ENCODE measurements at regions not wholly inside any gene's neighbourhood (a gene's known extent, or its start where the extent isn't known, plus 50 kb on each side); places are given as distances from the start of the nearest gene placed in this dataset.
"Not testable (repeated sequence)": the region's sequence is repeated elsewhere in the genome, so short reads cannot be mapped to it uniquely, and the experiment has no call there.

DNA sequence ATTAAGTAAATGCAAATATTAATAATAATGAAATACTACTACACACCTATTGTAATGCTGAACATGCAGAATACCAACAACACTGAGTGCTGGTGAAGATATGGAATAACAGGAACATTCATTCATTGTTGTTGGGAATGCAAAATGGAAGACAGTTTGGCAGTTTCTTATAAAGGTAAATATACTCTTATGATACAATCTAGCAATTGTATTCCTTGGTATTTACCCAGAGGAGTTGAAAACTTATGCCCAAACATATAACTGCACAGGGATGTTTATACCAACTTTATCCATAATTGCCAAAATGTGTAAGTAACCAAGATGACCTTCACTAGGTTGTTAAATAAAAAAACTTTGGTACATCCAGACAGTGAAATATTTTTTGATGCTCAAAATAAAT lies 636.8 kb downstream of the PRR16 start:
- no peak for DNase-seq (ENCODE audit: low read depth in 2 of 2)

DNA sequence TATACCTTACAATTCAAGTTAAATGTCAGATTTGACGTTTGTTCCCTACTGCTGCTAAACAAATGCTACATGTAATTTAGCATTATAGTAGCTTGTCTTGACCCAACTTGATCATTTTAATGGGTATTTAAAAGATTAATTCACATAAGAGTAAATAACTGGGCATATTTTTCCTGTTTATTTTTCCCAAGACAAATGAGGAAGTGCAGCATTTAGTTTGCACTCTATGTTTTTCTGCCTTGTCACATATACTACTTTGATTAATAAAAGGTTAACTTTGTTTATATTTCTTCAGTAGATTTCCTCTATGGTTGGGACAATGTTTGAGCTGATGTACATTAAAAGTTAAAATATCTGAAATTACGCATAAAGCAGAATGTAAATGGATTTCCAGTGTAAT lies 641.8 kb downstream of the PRR16 start:
- DNase-seq (ENCODE audit: low read depth in 2 of 2) = no peak

DNA sequence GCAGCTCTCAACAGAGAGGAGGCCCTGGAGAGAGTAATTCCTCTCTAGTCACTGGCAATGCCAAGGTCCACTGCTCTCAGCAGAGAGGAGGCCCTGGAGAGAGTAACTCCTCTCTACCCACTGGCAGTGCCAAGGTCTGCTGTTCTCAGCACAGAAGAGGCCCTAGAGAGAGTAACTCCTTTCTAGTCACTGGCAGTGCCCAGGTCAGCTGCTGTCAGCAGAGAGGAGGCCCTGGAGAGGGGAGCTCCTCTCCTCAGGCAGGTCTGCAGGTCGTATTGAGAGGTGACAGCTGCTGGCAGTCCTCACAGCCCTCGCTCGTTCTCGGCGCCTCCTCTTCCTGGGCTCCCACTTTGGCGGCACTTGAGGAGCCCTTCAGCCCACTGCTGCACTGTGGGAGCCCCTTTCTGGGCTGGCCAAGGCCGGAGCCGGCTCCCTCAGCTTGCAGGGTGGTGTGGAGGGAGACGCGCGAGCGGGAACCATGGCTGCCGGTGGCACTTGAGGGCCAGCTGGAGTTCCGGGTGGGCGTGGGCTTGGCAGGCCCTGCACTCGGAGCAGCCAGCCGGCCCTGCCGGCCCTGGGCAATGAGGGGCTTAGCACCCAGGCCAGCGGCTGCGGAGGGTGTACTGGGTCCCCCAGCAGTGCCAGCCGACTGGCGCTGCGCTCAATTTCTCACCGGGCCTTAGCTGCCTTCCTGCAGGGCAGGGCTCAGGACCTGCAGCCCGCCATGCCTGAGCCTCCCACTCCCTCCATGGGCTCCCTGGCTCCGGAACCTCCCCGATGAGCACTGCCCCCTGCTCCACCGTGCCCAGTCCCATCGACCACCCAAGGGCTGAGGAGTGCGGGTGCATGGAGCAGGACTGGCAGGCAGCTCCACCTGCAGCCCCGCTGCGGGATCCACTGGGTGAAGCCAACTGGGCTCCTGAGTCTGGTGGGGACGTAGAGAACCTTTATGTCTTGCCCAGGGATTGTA lies 642.9 kb downstream of the PRR16 start:
- not testable (repeated sequence) for DNase-seq (ENCODE audit: low read depth in 2 of 2)

DNA sequence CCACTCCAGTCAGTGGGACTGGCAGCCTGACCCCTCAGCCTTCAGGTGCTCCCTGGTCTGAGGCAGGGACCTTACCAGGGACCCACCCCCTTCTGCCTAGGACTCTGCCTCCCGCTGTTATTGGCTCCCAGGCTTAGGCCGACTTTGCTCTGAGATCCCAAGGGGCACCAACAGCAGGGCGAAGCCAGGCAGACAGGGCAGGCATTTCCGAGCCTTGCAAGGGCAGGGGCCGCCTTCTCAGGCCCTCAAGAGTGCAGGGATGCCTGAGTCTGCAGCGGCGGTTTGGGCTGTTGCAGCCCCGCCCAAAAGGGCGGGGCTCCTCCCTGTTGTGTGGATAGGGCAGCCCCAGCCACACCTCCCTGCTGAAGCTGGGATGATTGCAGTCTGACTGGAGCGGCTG lies 644.6 kb downstream of the PRR16 start:
- DNase-seq (ENCODE audit: low read depth in 2 of 2) = no peak

DNA sequence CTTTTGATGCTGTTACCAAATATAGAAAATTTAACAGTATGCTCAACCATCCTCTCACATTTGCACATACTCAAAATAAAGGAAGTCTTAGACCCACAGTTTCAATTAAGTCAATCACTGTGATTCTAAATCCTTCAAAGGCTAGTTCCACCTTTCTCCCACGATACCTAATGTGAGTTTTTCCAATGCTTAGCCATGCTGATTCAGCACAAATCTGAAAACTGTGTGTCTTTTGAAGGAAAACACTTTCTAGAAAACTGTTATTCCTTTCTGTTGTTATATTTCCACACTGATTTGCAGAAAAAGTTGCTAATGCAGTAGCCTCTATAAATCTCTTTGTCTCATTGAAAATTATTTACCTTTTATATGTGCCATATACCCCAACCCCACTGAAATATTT lies 645.7 kb downstream of the PRR16 start:
- DNase-seq (ENCODE audit: low read depth in 2 of 2) = no peak

DNA sequence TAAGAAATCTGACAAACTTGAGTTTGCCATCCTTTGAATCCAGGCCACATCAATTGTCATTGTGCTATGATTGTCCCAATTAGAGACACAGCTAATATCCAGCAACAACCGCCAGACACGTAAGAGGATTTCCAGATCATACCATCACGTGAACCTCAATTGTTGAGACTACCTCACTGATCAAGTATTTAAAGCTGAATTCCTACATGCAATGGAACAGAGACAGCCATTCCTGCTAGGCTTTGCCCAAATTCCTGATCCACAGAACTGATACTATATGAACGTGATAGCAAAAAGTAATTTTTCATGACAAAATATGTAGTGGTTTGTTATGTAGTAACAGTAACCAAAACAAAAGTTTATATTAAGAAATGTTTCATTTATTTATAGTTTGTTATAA lies 657.7 kb downstream of the PRR16 start:
- DNase-seq (ENCODE audit: low read depth in 2 of 2) = no peak

DNA sequence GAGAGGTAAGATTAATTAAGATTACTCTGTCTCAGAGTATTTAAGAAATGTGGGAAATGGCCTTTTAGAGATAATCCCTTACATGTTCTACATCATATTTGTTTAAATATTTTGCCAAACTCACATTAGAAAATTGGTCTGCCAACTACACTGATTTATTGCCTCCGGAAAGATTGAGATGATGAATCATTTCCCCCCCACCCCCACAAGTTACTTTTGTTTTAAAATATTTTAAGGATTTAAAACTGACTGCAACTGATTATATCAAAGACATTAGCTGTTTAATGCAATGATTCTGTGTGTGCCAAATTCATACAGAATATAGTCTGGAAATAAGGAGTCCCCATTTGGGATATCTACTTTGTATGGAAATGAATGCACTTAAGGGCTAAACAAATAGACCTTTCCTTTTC lies 674.4 kb downstream of the PRR16 start:
- no peak for DNase-seq (ENCODE audit: low read depth in 2 of 2)

DNA sequence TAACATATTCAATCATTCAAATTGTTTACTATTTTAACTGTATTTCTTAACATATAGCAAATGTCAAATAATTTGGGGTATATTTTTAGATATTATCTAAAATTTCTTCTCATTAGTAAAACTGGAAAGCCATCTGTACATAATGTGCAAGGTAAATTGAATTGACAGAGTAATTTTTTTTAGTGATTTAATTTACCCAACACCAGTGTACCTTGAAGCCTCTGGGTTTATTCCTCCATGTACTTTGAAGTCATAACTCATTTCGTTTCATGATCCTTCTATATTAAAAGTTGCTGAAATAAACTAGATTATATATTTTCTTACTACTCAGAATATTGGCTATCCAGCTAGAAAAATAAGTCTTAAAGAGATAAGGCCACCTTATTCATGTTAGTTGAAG lies 674.9 kb downstream of the PRR16 start:
- DNase-seq (ENCODE audit: low read depth in 2 of 2) = no peak

DNA sequence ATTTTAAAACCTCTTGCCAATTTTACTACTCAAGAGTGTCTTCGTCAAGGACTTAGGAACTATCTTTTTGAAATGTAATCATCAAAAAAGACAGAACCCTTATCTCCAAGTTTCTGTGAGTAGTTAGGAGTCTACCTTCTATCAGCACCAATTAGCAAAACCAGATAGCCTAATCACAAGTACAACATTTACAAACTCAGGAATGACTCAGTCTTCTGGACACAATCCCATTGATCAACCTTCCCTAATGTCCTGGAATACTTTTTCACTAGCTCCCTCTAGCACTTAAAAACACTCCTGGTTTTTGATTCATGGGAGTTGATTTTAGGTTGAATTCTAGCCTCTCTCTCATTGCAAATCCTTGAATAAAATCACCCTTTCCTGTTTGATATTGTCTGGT lies 680.7 kb downstream of the PRR16 start:
- DNase-seq (ENCODE audit: low read depth in 2 of 2) = peak; percentile 3 to 17

DNA sequence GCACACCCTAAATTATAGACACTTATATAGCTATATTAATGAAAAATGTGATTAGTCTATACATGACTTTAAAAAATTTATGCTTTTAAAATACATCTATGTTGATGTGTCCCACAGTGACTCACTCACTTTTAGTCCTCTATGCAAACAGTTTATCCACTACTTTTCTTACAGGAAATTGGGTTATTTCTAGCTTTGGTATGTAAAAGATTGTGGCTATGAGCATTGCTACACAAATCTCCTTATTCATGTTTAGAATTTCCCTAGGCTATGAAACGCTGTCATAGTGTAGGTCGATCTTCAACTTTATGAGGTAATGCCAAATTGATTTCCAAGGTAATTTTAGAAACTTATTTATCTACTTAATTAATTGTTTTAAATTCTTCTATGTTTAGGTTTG lies 687.4 kb downstream of the PRR16 start:
- no peak for DNase-seq (ENCODE audit: low read depth in 2 of 2)

DNA sequence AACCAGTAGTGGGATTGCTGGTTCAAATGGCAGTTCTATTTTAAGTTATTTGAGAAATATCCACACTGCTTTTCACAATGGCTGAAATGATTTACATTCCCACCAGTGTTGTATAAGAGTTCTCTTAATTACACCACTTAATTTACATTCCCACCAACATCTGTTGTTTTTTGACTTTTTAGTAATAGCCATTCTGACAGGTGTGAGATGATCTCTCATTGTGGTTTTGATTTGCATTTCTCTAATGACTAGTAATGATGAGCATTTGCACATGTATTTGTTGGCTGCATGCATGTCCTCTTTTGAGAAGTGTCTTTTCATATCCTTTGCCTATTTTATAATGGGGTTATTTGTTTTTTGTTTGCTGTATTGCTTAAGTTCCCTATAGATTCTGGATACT lies 688.3 kb downstream of the PRR16 start:
- DNase-seq (ENCODE audit: low read depth in 2 of 2) = no peak

DNA sequence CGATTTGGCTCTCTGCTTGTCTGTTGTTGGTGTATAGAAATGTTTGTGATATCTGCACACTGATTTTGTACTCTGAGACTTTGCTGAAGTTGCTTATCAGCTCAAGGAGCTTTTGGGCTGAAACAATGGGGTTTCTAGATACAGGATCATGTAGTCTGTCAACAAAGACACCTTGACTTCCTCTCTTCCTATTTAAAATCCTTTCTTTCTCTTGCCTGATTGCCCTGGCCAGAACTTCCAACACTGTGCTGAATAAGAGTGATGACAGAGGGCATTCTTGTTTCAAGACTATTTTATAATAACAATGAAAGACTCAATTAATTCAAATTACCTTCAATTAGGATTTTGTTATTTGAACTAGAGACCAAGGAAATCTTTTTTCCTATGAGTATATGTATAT lies 692.5 kb downstream of the PRR16 start:
- no peak for DNase-seq (ENCODE audit: low read depth in 2 of 2)

DNA sequence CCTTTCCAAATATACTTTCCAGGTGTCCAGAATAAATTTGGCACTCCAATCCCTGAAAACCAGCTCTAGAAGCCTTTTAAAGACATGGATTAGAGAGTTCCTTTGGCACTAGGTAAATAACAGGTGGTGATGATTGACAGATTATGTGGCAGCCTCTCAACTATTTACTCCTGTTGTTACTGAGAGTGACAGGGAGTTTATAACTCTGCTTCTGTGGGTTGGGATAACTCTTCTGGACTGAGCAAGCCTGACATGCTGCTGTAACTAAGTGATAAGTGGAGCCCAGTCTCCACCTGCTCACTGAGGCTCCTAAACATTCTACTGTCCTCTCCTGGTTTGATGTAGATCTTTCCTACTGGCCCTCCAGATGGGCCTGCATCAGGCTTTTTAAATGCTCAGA lies 693.2 kb upstream of the FTMT start:
- no peak for DNase-seq (ENCODE audit: low read depth in 2 of 2)

DNA sequence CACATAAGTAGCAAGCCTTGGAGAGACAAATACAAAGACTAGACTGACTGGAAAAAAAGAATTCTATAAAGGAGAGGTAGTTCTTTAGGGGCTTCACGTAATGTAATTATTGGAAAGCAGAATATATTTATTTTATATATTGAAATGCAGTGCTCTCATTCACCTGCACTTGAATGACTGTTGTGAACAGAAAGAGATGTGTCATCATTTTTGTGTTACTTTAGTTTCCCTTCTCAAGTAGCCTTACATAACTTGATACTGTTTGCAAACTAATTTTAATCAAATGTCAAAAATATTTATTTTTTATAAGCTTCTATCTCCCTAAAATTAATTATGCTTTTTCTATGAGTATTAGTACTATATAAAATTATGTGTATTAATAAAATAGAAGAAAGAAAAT lies 691.1 kb upstream of the FTMT start:
- no peak for DNase-seq (ENCODE audit: low read depth in 2 of 2)

DNA sequence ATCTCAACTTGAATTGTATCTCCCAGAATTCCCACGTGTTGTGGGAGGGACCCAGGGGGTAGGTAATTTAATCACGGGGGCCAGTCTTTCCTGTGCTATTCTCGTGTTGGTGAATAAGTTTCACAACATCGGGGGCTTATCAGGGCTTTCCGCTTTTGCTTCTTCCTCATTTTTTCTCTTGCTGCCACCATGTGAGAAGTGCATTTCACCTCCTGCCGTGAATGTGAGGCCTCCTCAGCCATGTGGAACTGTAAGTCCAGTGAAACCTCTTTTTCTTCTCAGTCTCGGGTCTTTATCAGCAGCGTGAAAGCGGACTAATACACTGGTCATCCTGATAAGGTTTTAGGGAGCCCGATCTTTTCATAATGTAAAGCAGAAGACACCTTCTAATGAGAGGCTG lies 687.0 kb upstream of the FTMT start:
- DNase-seq (ENCODE audit: low read depth in 2 of 2) = no peak

DNA sequence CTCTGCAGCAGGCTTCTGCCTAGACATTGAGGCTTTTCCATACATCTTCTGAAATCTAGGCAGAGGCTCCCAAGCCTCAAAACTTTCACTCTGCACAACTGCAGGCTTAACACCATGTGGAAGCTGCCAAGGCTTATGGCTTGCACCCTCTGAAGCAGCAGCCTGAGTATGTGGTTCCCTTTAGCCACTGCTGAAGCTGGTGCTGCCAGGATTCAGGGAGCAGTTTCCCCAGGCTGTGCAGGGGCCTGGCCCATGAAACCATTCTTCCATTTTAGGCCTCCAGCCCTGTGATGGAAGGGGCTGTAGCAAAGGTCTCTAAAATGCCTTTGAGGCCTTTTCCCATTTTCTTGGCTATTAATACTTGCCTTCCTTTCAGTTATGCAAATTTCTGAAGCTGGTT lies 680.3 kb upstream of the FTMT start:
- DNase-seq (ENCODE audit: low read depth in 2 of 2) = no peak

DNA sequence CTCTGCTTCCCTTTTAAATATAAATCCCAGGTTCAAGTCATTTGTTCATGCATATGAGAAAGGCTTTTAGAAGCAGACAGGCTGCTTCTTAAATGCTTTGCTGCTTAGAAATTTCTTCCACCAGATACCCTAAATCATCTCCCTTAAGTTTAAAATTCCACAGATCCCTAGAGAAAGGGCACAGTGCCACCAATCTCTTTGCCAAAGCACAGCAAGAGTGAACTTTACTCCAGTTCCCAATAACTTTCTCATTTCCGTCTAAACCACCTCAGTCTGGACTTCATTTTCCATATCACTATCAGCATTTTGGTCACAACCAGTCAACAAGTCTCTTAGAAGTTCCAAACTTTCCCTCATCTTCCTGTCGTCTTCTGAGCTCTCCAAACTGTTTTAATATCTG lies 679.8 kb upstream of the FTMT start:
- no peak for DNase-seq (ENCODE audit: low read depth in 2 of 2)

DNA sequence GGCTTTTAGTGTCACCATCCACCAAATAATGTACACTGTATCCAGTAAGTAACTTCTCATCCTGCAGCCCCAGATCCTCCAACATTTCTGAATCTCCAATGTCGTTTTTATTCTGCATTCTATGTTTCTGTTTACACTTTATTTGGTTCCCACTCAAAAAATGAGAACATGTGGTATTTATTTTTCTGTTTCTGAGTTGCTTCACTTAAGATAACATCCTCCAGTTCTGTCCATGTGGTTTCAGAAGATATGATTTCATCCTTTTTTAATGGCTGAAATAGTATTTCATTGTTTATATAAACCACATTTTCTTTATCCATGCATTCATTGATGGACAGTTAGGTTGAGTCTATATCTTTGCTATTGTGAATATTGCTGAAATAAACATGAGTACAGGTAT lies 677.3 kb upstream of the FTMT start:
- DNase-seq (ENCODE audit: low read depth in 2 of 2) = peak; percentile 17 to 18

DNA sequence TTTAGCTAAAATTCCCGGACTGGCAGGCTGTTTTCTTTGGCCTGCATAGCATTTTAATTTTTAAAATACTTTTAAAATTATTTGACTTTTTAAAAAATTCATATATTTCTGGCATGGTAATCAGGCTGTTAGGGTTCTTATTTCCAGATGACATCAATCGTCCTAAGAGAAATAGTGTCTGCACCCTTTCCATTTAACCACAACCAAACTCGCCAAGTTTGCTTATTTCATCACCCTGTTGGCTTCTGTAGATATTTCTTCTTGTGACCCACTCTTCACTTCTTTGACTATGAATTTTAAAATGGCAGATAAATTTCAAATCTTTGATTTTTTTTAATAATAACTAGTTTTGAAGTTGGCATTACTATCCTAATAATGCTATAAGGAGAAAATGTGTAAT lies 675.7 kb upstream of the FTMT start:
- no peak for DNase-seq (ENCODE audit: low read depth in 2 of 2)

DNA sequence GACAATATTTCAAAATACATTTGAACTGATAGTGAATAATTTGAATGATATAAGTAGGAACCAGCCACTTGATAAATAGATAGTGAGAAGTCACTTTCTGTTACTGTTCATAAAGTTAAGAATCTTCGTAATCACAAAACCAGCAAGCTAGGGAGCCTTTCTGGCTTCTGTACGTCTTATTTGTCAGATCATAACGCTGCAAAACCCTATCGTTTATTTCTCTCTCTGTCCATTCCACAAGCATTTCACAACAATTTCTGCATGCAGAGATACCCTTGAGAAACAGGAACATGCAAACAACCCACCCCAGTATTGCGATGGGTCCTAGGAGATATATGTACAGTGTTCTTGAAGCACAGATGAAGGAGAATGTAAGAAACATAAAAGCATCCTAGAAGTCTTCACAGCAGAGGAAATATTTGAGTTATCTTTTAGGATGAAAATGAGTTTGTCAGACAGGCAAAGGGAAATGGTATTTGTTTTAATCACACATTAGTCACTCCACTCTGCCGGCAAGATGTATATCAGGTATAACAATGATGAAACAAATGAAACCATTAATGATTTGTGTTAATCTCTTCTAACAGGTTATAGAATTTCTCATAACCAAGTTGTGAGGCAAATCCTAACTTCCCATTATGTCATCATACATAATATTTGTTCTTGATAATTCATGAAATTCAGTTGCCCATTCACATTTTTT lies 668.7 kb upstream of the FTMT start:
- DNase-seq (ENCODE audit: low read depth in 2 of 2) = no peak

DNA sequence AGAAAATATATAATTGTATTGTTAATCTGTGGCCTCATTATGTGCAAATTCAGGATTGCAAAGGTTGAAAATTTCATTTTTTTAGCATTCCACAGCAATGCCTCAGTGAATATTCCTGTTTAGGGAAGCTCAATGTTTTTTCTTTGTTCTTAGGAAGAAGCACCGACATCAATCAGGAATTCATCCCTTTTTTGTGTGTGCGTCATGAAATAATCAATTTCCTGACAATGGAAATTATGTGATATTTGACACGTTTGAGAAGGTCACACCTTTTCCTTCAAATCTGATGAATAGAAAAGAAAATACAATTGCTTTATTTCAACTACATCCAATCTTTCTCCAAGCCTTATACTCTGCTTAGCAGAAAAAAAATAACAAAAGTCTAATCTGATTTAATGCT lies 662.8 kb upstream of the FTMT start:
- DNase-seq (ENCODE audit: low read depth in 2 of 2) = no peak

DNA sequence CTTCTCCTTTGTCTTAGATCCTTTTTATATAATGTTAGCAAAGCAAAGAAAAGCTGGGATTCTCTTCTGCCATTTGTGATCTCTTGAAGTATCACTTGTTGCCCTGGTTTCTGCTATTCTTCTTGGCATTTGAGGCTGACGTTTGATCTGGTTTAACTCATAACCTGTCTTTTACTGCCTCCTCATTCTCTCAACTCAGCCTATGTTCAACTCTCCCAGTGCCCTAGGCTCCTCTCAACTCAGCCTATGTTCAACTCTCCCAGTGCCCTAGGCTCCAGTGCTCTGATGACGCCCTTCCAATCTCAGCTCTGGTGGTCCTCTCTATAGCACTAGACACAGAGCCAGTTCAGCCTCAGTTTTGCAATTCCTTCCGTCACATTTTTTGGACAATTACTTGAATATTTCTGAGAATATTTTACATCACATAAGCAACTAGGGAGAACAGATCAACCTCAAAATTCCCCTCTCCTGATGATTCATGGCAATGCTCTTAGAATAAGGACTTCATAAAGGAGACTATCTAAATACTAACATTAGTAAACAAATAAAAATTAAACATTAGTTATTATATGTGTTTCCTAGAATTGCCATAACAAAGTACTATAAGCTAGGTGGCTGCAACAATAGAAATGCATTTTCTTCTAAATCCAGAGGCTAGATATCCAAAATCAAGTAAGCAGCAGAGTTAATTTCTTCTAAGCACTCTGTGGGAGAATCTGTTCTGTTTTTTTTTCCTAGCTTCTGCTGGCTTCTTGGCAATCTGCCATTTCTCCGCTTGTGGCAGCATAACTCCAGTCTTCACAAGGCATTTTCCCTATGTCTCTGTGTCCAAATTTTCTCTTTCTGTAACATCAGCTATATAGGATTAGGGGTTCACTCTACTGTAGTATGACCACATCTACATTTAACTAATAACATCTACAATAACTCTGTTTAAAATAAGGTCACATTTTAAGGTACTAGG lies 662.1 kb upstream of the FTMT start:
- DNase-seq (ENCODE audit: low read depth in 2 of 2) = peak; percentile 36 to 44

All from fibroblast of skin of left quadriceps (primary cell).